ENCODE measurements at regions not wholly inside any gene's neighbourhood (a gene's known extent, or its start where the extent isn't known, plus 50 kb on each side); places are given as distances from the start of the nearest gene placed in this dataset.

DNA sequence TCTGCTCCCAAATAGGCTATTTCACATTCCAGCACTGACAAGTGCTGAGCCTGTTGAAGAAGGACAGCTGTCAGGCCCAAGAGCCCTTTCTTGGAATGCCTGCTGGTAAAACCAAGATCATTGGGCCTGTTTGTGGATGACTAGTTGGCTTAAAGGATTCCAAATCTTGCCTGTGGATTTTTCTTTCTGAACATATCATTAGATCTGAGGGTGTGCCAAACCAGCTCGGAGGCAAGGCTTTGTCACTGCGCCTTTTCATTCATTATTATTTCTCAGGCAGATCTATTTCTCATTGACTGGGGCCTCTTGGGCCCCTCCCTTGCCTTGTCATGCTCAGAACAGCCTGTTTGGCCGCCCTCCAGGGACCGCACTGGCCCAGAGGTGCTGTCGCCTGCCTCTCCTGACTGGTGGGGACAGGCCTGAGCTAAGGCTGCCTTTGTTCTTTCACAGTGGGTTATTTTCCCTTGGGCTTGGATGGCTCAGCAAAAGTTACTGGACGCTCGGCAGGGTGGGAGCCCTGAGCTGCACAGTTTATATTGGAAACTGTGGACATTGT lies 222.7 kb upstream of the SESN3 start:
- H3K36me3 Mint-ChIP-seq (ENCODE audit: low read depth): no peaks in the 10 kb centered on the region
- H3K4me1 Mint-ChIP-seq (ENCODE audit: low read depth): peaks cover 2% of the 10 kb centered on the region
- TF ChIP-seq, protein P1, sequence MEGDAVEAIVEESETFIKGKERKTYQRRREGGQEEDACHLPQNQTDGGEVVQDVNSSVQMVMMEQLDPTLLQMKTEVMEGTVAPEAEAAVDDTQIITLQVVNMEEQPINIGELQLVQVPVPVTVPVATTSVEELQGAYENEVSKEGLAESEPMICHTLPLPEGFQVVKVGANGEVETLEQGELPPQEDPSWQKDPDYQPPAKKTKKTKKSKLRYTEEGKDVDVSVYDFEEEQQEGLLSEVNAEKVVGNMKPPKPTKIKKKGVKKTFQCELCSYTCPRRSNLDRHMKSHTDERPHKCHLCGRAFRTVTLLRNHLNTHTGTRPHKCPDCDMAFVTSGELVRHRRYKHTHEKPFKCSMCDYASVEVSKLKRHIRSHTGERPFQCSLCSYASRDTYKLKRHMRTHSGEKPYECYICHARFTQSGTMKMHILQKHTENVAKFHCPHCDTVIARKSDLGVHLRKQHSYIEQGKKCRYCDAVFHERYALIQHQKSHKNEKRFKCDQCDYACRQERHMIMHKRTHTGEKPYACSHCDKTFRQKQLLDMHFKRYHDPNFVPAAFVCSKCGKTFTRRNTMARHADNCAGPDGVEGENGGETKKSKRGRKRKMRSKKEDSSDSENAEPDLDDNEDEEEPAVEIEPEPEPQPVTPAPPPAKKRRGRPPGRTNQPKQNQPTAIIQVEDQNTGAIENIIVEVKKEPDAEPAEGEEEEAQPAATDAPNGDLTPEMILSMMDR (IDR thresholded peaks at IDR 0.05): no peak
- POLR2A ChIA-PET: interaction anchor here (0.7 kb wide), 1 partner anchor 200 kb away, joined by 3 read pairs; no protein-coding TSS in a partner anchor
- no peaks in the 10 kb centered on the region for H3K27me3 Mint-ChIP-seq
- intact Hi-C loops (cut with micrococcal nuclease): no loop called here
- DNase-seq: no peak
- no peak for ATAC-seq
- no peaks in the 10 kb centered on the region for H3K9me3 Mint-ChIP-seq
- H3K4me3 Mint-ChIP-seq: no peak overlapping the region
- CTCF ChIA-PET: no interaction called here
- H3K27ac Mint-ChIP-seq: no peak overlapping the region

DNA sequence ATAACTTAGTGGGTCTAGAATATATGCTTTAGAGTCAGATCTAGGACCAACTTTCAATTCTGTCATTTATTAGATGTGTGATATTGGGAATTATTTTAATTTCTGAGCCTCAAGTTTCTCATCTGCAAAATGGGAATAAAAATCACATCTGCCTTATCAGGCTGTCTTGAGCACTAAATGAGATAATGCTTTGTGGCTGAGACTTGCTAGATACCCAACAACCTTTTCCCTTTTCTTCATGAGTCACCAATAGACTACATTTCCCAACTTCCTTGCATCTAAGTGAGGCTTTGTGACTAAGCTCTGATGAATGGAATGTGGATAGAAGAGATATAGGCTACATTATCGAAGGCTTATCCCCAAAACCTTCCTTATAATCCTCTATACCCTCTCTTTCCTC lies 220.7 kb upstream of the SESN3 start:
- POLR2A ChIA-PET: no interaction called here
- intact Hi-C loops (cut with micrococcal nuclease): no loop called here
- Mint-ChIP-seq H3K9me3 (no peaks in the 10 kb centered on the region), H3K4me1 (ENCODE audit: low read depth) (peaks cover 2% of the 10 kb centered on the region), H3K36me3 (ENCODE audit: low read depth) (no peaks in the 10 kb centered on the region), H3K4me3 (no peak overlapping the region), H3K27me3 (no peaks in the 10 kb centered on the region), H3K27ac (no peak overlapping the region)
- TF ChIP-seq, protein P1 (IDR thresholded peaks at IDR 0.05): no peak
- DNase-seq (no peak), ATAC-seq (no peak)
- CTCF ChIA-PET: no interaction called here

DNA sequence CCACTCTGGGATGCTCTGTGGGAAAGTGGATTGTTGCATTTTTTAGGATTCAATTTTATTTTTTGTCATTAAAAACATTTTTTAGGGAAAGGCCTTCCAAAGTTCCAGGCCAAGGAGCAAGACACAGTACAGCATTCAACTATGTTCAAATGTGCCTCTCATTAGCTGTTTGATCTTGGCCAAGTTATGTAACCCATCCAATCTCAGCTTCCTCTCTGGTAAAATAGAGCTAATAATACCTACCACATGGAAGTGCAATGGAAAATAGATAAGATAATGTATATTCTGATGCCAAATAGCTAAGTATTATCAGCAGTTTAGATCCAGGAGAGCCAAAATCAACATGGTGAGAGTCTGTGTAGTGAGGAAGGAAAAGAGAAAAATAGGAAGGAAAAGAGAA lies 220.3 kb upstream of the SESN3 start:
- Mint-ChIP-seq H3K27ac (no peak overlapping the region), H3K36me3 (ENCODE audit: low read depth) (no peaks in the 10 kb centered on the region), H3K9me3 (no peaks in the 10 kb centered on the region), H3K4me1 (ENCODE audit: low read depth) (peaks cover 2% of the 10 kb centered on the region), H3K27me3 (no peaks in the 10 kb centered on the region), H3K4me3 (no peak overlapping the region)
- no peak for DNase-seq
- TF ChIP-seq, protein P1 (IDR thresholded peaks at IDR 0.05): no peak
- intact Hi-C loops (cut with micrococcal nuclease): no loop called here
- CTCF ChIA-PET: no interaction called here
- POLR2A ChIA-PET: no interaction called here
- ATAC-seq: no peak

DNA sequence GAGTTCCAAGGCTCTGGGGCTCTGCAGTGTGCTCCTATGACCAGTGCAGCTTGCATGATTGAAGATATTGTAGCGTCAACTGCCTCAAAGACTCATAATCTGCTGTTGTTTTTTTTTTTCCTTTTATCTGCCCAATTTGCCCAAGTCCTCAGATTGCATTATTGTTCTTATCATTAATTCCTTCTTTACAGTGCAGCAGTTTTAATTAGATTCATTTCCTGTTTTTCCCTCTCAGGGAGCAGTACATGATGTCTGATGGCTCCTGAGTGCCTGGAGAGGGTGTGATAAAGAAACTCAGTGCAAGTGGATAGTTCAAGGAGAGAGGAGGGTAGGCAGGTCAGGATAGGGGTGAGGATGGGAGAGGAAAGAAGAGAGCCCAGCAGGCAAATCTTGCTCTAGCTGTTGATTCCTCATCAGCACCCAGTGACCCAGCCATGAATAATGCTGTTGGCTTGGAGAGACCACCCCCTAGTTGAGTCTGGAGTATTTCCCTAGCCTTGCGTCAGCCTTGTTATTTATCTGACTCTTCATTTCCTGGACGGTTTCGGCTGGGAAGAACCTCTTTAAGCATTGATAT lies 219.6 kb upstream of the SESN3 start:
- POLR2A ChIA-PET: no interaction called here
- DNase-seq: no peak
- ATAC-seq: no peak
- intact Hi-C loops (cut with micrococcal nuclease): no loop called here
- CTCF ChIA-PET: no interaction called here
- H3K36me3 Mint-ChIP-seq (ENCODE audit: low read depth): no peaks in the 10 kb centered on the region
- H3K9me3 Mint-ChIP-seq: no peaks in the 10 kb centered on the region
- TF ChIP-seq, protein P1 (IDR thresholded peaks at IDR 0.05): no peak
- peaks cover 2% of the 10 kb centered on the region for H3K4me1 Mint-ChIP-seq (ENCODE audit: low read depth)
- no peaks in the 10 kb centered on the region for H3K27me3 Mint-ChIP-seq
- H3K27ac Mint-ChIP-seq: no peak overlapping the region
- no peak overlapping the region for H3K4me3 Mint-ChIP-seq

DNA sequence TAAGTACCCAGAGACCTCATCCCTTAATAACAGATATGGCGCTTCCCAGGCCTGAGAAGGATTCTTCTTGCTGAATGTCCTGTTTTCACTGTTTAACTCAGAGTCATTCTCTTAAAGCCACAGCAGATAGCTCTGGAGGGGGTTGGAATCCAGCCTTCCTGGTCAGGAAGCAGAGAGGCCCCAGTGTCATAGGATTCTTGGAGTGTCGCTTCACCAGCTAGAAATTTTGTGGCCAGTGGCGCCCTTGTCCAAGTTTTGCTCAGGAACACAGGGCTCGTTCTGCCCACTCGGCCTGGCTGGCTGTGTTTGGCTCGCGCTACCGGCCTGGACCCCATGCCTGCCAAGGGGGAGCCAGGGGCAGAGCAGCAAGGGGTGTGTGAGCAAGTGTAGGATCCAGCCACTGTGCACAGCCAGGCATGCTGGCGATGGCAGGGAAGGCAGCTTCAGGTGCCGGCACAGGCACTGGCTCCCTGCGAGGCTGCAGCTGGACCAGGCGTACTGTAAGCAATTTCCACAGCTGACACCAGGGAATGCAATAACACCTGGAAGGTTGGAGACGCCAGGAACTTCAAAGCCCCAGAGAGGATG lies 214.8 kb upstream of the SESN3 start:
- DNase-seq: no peak
- intact Hi-C loops (cut with micrococcal nuclease): no loop called here
- no peak overlapping the region for H3K4me3 Mint-ChIP-seq
- POLR2A ChIA-PET: interaction anchor here (0.6 kb wide), 1 partner anchor 205 kb away, joined by 3 read pairs; no protein-coding TSS in a partner anchor
- TF ChIP-seq, protein P1 (IDR thresholded peaks at IDR 0.05): no peak
- H3K27ac Mint-ChIP-seq: no peak overlapping the region
- no peaks in the 10 kb centered on the region for H3K36me3 Mint-ChIP-seq (ENCODE audit: low read depth)
- CTCF ChIA-PET: interaction anchor here (1.0 kb wide), 1 partner anchor 10 kb away, joined by 3 read pairs; no protein-coding TSS in a partner anchor
- H3K9me3 Mint-ChIP-seq: no peaks in the 10 kb centered on the region
- ATAC-seq: no peak
- H3K4me1 Mint-ChIP-seq (ENCODE audit: low read depth): peaks cover 18% of the 10 kb centered on the region
- H3K27me3 Mint-ChIP-seq: no peaks in the 10 kb centered on the region
